ENCODE measurements at regions not wholly inside any gene's neighbourhood (a gene's known extent, or its start where the extent isn't known, plus 50 kb on each side); places are given as distances from the start of the nearest gene placed in this dataset.

- TF ChIP-seq, protein P1, sequence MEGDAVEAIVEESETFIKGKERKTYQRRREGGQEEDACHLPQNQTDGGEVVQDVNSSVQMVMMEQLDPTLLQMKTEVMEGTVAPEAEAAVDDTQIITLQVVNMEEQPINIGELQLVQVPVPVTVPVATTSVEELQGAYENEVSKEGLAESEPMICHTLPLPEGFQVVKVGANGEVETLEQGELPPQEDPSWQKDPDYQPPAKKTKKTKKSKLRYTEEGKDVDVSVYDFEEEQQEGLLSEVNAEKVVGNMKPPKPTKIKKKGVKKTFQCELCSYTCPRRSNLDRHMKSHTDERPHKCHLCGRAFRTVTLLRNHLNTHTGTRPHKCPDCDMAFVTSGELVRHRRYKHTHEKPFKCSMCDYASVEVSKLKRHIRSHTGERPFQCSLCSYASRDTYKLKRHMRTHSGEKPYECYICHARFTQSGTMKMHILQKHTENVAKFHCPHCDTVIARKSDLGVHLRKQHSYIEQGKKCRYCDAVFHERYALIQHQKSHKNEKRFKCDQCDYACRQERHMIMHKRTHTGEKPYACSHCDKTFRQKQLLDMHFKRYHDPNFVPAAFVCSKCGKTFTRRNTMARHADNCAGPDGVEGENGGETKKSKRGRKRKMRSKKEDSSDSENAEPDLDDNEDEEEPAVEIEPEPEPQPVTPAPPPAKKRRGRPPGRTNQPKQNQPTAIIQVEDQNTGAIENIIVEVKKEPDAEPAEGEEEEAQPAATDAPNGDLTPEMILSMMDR (IDR thresholded peaks at IDR 0.05), result no peak
- TF ChIP-seq POLR2A (IDR thresholded peaks at IDR 0.05), result no peak
Measured at GRCh38 chr13:34611671-34612070, 330.4 kb upstream of the NBEA start.

All from thyroid gland (tissue), 4 donors.